CD4-positive, alpha-beta T cell treated with Interleukin-15 for 4 hours (primary cell): ENCODE measurements at regions not wholly inside any gene's neighbourhood (a gene's known extent, or its start where the extent isn't known, plus 50 kb on each side); places are given as distances from the start of the nearest gene placed in this dataset.
A peak's percentile ranks its signal among the peaks of the same experiment; 100 is the strongest.

Experiments used
- DNase-seq: peaks from one replicate; pipeline ENCODE4 v3.0.0-alpha.2; 2020; ENCODE audit warnings: low spot score

DNA sequence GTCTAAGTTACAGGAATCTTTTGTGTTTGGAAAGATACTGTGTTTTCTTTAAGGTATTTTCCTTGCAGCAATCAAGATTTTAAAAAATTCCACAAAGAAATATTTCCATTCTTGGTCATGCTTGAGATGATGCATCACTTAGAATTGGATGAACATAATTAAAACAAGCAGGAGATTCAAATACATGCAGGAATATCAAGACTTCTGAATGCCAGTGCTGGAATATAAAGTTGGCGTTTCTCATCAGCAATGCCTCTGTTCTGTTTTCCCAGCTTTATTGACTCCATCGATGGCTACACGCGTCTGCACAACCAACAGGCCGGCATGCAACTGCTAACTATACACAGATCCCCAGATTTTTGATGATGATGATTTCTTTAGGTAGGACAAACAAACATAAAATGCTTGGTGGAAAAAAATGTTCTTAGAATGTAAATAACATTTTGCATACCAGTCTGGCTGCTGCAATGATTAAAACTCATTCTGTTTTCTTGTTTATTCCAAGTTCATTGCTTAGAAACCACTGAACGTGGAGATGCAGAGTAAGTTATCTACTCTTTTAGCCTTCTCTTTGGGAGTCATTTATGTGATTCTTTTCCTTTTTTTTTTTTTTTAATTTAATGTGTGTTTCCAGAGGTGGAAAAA, 91.3 kb upstream of the FAM171A1 start:
- DNase-seq, result no peak

DNA sequence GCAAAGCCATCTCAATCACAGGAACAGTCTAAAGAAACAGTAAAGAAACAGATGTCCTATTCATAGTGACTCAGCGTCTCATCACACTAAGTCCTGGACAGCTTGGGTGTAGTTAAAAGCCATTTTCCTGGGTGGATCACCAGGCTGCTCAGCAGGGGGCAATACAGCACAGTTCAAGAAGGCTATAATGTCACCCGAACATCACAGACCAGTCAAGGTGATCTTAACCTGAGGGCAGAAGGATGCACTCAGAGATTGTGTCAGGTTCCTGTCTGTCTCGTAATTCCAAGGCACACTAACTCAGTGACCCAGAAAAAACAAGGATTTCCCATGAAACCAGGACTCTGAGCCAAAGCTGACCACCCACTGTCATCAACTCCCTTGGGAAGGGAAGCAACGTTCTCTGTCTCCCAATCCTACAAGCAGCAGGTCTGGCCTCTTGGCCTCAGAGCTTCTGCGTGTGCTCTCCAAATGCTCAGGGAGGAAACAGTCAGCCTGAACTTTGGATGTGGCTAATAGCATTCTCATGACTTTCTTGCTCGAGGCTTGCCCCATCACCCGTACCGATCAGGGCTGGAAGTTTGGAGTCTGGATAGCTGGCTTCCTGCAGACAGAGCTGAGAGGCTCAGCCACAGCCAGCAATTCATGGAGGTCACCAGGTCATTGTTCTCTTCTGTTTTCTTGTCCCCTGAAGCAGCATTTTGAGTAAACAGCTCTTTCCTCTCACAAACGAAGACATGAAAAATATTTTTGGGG, 90.4 kb upstream of the FAM171A1 start:
- no peak for DNase-seq

- DNase-seq, result no peak
These were observed 89.6 kb upstream of the FAM171A1 start for GRCh38 chr10:15460661-15461060.

GRCh38 chr10:15459218-15459617, 88.1 kb upstream of the FAM171A1 start:
- no peak for DNase-seq

DNA sequence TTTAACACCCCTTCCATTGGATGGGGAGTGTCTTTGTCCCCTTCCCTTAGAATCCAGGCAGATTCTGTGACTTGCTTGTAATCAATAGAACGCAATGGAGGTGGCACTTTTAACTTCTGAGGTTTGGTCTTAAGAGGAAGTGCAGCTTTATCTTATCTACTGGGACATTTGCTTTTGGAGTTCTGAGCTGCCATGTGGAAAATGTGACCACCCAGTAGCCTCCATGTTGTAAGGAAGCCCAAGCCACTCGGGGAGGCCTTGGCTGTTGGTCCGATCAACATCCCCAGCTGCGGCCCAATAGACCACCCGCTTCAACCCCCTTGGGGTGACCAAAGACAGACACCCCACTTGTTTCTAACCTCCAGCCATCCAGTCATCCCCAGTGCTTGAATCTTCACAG, 86.3 kb upstream of the FAM171A1 start:
- no peak for DNase-seq

GRCh38 chr10:15455456-15455855, 84.4 kb upstream of the FAM171A1 start:
- DNase-seq, result no peak

DNA sequence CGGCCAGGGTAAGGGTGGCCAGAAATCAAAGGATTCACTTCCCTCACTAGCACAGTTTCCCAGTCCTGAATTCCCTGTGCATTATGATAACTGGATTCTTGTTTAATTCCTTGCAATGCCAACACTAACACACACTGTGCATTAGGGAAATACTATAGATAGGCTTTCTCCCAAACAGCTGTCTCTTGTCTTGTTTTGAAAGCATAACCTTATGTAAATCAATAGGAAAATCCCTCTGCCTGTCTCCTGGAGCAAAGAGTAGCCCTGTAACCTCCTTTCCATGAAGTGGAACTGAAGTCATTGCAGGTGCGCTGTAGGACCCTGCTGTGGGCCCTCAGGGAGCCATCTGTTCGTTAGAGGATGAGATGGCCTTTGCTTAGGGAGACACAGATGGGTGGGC, 82.8 kb upstream of the FAM171A1 start:
- DNase-seq, result no peak

DNA sequence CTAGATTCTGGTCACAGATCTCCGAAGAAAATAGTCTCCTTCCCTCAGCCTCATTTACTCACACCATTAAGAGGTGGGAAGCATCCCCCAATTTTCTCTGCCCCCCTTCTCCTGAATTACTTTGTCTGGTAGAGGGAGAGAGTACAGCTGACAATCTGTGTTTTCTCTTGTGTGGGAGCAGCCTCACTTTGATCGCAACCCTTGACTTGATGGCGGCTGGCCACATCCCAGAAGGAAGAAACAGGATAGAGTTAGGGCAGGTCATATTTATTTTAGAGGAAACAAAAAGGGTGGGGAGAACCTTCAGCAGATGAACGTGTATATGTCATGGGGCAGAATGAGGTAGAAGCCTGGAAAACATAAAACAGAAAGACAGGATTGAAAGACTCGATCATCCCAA, 82.4 kb upstream of the FAM171A1 start:
- no peak for DNase-seq

GRCh38 chr10:15452545-15452944, 81.5 kb upstream of the FAM171A1 start:
- DNase-seq, result no peak

DNA sequence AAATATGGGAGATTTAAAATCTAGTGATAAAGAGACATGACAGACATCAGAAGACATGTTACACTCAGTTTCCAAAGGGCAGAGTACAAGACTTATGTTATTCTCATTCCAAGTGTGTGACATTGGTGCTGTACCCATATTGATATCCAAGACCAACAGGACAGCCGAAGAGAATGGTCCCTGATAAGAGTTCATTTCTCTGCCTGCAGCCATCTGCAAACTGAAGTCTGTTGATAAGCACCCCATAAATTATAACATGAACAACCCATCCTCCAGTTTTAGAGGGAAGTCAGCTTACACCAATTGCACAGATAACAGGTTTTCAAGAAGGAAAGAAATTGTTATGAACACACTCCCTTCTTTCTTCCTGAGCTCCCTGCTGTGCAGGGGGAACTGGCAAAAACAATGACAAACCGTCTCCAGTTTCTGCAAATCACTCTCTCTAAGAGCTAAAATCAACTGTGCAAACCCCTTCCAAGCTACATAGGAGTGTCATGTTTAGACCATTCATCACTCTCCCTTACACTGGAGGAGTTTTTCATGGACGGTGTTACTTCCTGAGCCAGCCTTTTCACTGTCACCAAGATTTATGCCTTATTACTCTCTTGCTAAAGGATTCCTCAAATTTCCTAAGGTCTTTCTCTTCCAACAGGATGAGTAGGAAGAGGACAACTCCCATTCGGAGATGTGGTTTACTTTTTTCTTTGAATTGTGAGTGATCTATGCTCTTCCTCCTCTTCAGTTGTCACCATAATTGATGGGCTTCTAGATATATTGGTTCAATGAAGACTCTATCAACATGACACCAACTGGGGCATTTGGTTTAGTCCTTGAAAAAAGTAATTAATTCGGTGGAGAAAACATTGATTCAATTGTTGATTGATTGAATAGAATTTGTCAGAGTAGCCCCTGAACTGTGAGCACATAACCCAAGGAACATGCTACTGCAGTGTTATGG, 80.3 kb upstream of the FAM171A1 start:
- DNase-seq, result no peak

DNA sequence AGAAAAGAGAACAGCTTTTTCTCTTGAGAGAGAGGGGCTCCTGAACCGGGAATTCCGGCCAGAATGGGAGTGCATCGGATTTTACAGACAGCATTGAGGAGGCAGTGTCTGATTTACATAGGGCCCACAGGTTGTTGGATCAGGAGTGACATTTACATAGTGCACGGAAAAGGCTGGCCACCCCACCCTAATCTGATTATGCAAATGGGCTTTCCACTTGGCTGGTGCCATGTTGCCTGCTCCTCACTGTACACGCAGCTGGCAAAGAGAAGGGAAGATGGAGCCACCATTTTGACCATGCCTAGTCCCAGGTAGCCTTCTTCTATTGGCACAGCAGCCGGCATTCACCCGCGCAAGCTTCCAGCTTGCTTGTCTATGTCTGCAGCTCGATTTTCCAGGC, 77.5 kb upstream of the FAM171A1 start:
- no peak for DNase-seq

GRCh38 chr10:15445006-15445390, 73.9 kb upstream of the FAM171A1 start:
- DNase-seq, result no peak

DNA sequence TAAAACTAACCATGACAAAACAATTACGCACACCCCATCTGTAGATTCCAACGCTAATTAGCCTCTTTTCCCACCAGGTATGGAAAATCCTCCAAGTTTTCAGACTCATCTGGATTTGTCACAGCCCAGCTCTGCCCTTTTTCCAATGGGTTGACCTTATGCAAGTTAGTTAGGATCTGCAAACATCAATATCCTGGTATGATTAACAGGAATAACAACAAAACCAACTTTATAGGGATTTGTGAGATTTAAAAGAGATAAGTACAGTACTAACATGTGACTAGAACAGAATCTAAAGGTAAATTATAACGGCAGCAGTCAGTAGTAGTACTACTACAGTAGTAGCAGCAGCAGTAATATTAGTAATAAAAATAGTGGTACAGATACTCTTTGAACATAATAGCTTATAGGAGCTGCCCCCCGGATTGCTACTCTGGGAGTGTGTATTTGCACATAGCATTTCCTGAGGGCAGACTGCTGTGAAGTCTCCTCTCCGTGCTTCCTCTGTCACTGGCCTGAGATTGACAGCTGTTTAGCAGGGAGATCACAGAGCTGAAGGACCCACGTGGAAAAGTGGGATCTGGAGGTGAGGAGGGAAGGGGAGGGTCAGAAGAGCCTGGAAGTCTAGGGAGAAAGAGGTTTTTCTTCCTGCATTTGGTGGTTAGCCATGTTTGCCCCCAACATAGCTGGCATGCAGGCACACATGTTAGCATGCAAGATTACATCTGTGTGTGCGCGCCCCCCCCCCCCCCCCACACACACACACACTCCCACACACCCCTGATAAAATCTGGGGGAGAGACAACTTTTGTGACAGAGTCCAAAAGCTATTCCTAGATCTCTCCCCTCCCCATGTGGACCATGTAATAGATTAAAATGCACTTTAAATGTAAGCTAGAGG, 73.3 kb upstream of the FAM171A1 start:
- DNase-seq, result no peak

- no peak for DNase-seq
These were observed 71.0 kb upstream of the FAM171A1 start for GRCh38 chr10:15442056-15442455.

DNA sequence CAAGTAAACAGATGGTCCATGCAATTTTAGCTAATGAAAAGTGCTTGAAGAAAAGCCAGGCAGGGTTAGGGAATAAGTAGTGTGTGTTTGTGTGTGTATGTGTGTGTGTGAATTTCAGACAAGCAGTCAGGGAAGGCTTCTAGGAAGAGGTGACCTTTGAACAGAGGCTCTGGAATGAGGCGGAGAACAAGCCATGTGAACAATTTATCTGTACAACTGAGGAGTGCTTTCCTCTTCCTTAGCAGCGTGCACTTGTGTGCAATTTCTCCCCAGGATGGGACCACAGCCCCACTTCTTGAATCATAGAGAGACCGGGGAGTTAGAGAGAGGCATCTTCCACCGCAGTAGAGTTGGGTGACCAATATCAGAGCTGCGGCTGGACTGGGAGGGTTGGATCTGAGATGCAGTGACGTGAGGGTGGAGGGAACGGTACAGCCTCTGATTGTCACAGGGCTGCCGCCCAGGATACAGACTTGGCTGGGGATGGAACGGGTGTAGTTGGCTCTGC, 69.2 kb upstream of the FAM171A1 start:
- no peak for DNase-seq

DNA sequence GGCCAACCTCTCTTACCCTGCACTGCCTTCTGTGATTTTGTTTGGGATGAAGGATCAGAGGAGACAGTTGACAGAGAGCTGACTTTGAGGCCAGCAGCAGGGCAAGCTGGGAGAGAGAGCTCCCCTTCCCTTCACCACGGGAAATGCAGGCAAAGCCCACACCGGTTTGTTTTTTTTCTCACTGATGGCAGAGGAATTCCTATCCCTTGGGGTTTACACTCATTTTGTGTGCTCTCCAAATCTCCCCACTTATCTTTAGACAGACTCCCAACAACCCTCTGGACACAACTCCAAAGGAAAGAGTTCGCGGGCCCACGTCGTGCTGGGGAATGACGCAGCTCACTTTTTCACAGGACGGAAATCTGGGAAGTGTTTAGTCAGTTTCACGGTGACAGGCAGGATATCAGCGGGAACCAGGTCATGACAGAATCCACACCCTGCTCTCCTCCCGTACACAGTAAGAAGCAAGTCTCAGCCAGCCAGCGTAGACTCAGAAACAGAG, 68.3 kb upstream of the FAM171A1 start:
- DNase-seq, result no peak

- DNase-seq, result no peak
These were observed 65.6 kb upstream of the FAM171A1 start for GRCh38 chr10:15436696-15437095.

DNA sequence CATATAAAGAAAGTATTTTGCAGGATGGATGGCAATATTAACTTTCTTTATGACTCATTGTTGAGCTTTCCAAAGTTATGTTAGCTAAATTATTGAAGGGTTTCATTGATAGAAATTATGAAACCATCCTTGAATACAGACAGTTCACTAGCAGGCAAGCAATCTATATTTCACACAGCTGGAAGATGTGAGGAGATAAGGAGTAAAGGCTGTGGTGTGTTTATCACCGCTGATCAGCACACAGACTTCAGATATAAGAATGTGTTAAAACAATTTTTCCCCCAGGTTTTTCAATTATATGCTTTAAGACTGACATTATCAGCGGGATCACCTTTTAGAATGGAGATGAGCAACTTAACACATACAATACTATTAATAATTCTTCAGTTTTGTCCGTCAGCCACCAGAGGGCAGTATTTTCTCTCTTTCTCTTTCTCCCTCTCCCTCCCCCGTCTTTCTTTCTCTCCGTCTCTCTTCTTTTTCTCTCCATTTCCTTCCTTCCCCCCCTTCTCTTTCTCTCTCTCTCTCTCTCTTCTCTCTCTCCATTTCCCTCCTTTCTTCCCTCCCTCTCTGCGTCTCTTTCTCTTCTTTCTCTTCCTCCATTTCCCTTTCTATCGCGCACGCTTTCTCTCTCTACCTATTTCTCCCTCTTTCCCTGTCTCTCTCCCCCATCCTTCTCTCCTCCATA, 62.9 kb upstream of the FAM171A1 start:
- peak; percentile 49 for DNase-seq

- DNase-seq, result no peak
These were observed 61.2 kb upstream of the FAM171A1 start for GRCh38 chr10:15432266-15432665.

GRCh38 chr10:15430969-15431771, 60.1 kb upstream of the FAM171A1 start:
- DNase-seq, result no peak
